NCI-H226 (cell line): ENCODE measurements at regions not wholly inside any gene's neighbourhood (a gene's known extent, or its start where the extent isn't known, plus 50 kb on each side); places are given as distances from the start of the nearest gene placed in this dataset.
"Not testable (repeated sequence)": the region's sequence is repeated elsewhere in the genome, so short reads cannot be mapped to it uniquely, and the experiment has no call there.

ENCODE experiments used
- DNase-seq: peaks from one replicate; pipeline ENCODE4 v3.0.0-alpha.2; 2015

- no peak for DNase-seq
Measured at GRCh38 chr4:30838331-30838730, 118.2 kb downstream of the PCDH7 start.

DNA sequence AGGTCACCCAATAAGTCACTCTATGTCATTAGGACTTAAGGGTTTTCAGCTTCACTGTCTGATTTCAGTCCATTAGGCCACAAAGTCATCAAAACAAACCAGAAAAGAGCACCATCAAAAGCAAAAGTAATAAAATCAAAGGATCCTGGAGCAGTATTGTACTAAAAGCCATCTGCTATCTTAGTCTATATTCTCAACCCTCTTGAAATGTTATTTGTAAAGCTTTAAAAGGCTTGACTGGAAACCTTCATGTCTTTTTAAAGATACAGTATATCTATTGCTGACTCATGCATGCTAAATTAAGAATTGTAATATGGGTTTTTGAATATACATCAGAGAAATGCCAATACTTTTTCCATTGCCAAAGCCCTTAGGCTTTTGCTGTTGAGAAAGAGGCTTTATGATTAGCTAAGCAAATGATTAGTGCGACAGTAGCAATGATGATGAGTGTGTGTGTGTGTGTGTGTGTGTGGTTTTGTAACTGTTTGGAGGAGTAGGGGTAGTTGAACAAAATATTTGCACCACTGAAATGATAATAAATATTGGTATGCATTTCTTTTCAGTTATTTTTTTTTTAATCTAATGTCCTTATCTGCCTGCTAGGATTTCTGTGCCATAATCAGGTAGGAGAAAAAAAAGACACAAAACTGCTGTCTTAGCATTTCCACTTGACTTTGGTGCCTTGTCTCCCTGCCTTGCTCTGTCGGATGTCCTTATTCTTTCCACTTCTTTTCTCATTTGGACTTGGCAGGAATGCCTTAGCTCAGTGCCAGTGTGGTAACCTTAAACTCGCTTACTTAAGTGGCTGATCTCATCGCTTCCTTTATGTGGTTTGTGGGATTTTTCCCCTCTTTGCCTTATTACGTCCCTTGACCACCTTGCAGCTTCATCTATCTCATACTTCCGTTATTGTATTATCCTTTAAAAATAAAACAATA lies 119.7 kb downstream of the PCDH7 start:
- DNase-seq: peak; percentile 74

GRCh38 chr4:30840571-30840970 lies 120.4 kb downstream of the PCDH7 start:
- DNase-seq: no peak

DNA sequence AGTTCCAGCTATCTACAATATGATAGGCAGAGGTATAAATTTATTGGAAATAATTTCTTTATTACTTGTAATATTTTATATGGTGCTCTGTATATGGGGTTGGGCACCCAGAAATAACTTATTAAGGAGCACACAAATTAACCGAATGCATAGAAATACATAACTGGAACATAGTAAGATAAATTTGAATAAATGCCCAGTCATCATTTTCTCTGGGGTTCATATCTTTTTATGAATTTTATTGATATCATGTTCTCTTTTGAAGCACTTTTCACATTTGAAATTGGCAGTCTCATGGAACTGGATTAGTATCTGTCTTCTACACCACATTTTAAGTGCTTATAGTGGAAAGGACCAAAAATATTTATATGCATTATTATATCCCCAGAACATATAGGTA lies 122.0 kb downstream of the PCDH7 start:
- no peak for DNase-seq

DNA sequence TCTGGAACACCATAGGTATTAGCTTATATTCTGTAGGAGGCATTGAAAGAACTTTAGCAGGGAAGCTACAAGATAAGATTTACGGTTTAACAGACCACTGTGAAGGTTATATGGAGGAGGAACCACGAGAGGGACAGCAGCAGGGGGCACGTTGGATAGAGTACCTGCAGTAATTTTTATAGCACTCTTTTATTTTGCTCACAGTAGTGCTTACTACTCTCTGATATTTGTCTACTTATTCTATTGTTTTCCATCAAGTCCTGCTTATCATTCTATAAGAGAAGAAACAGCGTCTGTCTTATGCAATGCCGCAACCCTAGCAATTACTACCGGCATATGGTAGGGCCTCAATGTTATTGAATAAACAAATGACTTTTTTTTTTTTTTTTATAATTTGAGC lies 122.5 kb downstream of the PCDH7 start:
- DNase-seq: no peak

DNA sequence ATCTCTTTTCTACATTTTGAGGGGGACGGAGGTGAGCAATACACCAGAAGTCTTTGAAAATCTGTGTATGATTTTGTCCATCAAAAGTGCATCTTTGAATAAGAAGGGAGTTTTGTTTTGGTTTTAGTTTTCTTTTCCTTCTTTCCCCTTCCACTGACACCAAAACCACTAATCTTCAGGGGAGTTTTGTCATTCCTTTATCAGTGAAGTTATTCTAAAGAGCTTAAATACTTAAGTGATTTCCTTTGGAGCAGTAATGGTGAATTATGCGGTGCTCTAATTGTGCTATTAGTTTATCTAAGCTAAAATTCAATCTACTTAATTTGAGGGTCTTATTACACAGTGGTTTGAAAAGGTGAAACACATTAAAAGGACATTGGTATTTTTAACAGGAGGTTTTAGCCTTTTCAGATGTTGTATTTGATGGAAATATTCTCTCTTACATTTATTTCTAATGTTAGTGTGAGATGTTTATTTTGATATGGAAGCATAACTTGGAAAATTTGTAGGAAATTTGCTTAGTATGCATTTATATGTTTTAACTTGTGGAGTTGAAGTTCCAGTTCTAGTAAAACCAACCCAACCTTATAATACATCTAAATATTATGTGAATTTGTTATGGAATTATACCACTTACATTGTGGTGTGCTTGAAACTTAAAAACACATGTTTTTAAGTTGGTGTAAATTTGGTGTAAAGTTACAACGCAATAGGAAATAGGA lies 124.9 kb downstream of the PCDH7 start:
- DNase-seq: no peak

DNA sequence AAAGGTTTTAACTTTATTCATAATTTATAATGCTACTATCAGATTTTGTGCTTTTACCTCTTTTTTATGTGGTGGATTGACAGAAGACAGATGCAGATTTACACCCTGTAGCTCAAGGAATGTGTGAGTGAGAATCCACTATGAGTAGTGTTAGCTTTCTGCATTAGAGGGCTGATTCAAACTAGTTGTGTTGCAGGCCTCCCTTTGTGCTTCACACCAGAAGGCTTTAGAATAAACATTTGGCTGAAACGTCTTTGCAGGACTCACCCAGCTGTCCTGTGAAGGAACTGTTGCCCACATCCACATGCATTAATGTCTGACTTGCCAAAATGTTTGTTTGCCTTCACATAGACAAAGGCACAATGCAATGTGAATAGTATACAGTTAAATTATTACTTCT lies 127.0 kb downstream of the PCDH7 start:
- no peak for DNase-seq

- no peak for DNase-seq
Measured at GRCh38 chr4:30847958-30848357, 127.8 kb downstream of the PCDH7 start.

DNA sequence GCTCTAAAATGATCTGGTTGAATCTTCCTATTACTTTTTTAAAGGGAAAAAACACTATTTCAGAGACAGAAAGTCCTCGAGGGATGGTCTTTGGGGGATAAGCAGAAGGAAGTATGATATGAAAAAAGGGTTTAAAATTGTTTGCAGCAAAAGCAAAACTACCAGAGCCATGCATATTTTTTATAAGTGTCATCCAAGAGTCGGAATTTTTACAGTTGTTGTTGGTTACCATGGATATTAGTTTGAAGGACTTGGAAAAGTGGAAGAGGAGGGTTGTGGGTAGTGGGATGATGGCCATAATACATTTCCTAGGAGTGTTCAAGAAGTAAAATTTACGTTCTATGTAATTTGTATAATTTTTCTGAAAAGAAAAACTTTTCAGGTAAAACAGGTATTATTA lies 134.4 kb downstream of the PCDH7 start:
- no peak for DNase-seq

DNA sequence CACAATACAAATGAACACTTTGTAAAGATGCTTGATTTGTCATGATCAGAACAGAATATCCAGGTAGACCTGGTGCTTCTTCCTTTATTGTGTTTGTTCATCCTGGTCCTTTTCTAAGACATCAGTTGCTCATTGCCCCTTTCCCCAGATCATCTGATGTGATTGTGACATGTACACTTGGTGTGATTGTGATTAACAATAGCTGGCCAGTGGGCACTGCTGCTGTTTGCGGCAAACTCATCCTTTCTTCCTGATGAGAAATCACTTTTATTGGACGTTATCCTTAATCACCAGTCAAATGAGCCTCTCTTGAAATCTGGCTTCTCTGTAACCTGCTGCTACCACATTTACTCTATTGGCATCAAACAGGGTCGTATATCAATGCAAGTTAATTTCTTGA lies 135.1 kb downstream of the PCDH7 start:
- DNase-seq: no peak

GRCh38 chr4:30856795-30857564 lies 136.8 kb downstream of the PCDH7 start:
- no peak for DNase-seq

GRCh38 chr4:30860978-30861377 lies 140.8 kb downstream of the PCDH7 start:
- no peak for DNase-seq

GRCh38 chr4:30862196-30862595 lies 142.0 kb downstream of the PCDH7 start:
- DNase-seq: no peak

- DNase-seq: peak; percentile 59
Measured at GRCh38 chr4:30863021-30863420, 142.9 kb downstream of the PCDH7 start.

- no peak for DNase-seq
Measured at GRCh38 chr4:30865691-30866090, 145.5 kb downstream of the PCDH7 start.

- DNase-seq: no peak
Measured at GRCh38 chr4:30866346-30866745, 146.2 kb downstream of the PCDH7 start.

DNA sequence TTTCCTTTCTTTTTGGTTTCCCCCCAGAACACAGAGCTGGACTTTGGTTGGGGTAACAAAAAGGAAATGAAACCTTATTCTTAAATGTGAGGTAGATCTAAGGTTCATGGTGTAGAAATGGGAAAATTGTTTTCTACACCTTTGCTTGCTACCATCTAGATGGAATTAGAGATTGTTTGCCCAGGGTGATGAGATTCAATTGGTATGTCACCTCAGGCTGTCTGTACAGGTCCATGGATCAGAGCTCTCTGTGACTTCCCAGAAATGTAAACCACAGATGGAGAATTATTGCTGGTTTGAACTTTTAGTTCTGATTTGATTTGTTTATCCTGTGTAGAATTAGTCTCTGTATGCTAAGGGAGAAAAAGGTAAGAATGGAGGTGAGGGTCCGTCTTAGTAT lies 146.7 kb downstream of the PCDH7 start:
- no peak for DNase-seq

DNA sequence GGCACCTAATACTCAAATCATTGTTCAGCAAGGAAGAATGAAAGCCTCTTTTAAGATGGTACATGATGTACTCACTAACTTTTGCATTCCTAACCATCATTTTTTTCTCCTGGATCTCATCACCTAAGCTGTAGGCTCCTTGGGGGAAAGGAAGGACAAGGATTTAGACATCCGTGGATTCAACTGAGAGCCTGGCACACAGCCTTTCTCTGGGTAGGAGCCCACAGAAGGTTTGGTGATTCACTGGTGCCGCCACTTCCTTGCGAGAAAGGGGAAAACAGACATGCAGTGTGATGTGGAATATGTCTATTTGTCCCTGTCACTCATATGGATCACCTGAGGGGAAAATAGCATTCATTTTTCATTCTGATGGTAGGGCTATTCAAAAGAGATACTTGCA lies 147.3 kb downstream of the PCDH7 start:
- DNase-seq: no peak

GRCh38 chr4:30868111-30868895 lies 148.1 kb downstream of the PCDH7 start:
- DNase-seq: no peak

- not testable (repeated sequence) for DNase-seq
Measured at GRCh38 chr4:30869387-30869786, 149.2 kb downstream of the PCDH7 start.

- DNase-seq: no peak
Measured at GRCh38 chr4:30870513-30870912, 150.3 kb downstream of the PCDH7 start.

GRCh38 chr4:30875658-30876269 lies 155.6 kb downstream of the PCDH7 start:
- peak; percentile 48 for DNase-seq
